Upper lobe of right lung (tissue), 1 donor: ENCODE measurements at regions not wholly inside any gene's neighbourhood (a gene's known extent, or its start where the extent isn't known, plus 50 kb on each side); places are given as distances from the start of the nearest gene placed in this dataset.
"Not testable (repeated sequence)": the region's sequence is repeated elsewhere in the genome, so short reads cannot be mapped to it uniquely, and the experiment has no call there.

Experiments used
- ATAC-seq: fragments of 200-7000 bp; cut with Tn5 transposase; one replicate; pipeline ENCODE4 v1.9.1; 2020; ENCODE audit warnings: mild to moderate bottlenecking, moderate library complexity
- DNase-seq: peaks from one replicate; pipeline ENCODE4 v3.0.0-alpha.2; 2020
- H3K27ac ChIP-seq: fragments of 200-600 bp; one replicate; pipeline ENCODE4 v1.8.0; 2022
- H3K27me3 ChIP-seq: fragments of 200-600 bp; one replicate; pipeline ENCODE4 v1.8.0; 2022; ENCODE audit warnings: mild to moderate bottlenecking
- H3K36me3 ChIP-seq: fragments of 200-600 bp; one replicate; pipeline ENCODE4 v1.8.0; 2022
- H3K4me1 ChIP-seq: fragments of 200-600 bp; one replicate; pipeline ENCODE4 v1.8.0; 2022
- H3K4me3 ChIP-seq: fragments of 200-600 bp; one replicate; pipeline ENCODE4 v1.8.0; 2022; ENCODE audit warnings: mild to moderate bottlenecking
- H3K9me3 ChIP-seq: fragments of 200-600 bp; one replicate; pipeline ENCODE4 v1.8.0; 2022
- CTCF ChIP-seq: fragments of 200-600 bp; IDR thresholded peaks from one replicate; pipeline ENCODE4 v1.8.0; 2022; ENCODE audit warnings: antibody characterized with exemption
- intact Hi-C: fragments of 100-400 bp; cut with DNase I; formaldehyde crosslinking; loops from one replicate; pipeline ENCODE4 v1.11.0; 2022
- donor health status: DM: no; HTN: yes; CAD: no; lungs with severe emphysema.

- ATAC-seq (no peak), DNase-seq (no peak)
- Histone ChIP-seq H3K36me3 (no peaks in the 10 kb centered on the region), H3K4me1 (no peaks in the 10 kb centered on the region), H3K4me3 (no peak overlapping the region), H3K9me3 (no peaks in the 10 kb centered on the region), H3K27ac (no peak overlapping the region), H3K27me3 (no peaks in the 10 kb centered on the region)
- intact Hi-C loops = no loop called here
- no peak for TF ChIP-seq CTCF
These were observed 272.8 kb downstream of the OLFM4 start for GRCh38 chr13:53301449-53301848.

DNA sequence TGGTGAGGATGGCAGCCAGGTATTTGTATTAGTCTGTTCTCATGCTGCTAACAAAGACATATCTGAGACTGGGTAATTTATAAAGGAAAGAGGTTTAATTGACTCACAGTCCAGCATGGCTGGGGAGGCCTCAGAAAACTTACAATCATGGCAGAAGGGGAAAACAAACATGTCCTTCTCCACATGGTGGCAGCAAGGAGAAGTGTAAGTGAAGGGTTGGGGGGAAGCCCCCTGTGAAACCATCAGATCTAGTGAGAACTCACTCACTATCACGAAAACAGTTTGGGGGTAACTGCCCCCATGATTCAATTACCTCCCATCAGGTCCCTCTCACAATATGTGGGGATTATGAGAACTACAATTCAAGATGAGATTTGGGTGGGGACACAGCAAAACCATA is 276.8 kb downstream of the OLFM4 start:
- DNase-seq, H3K4me1 ChIP-seq, H3K9me3 ChIP-seq, H3K27me3 ChIP-seq, ATAC-seq, H3K27ac ChIP-seq, H3K4me3 ChIP-seq, H3K36me3 ChIP-seq, intact Hi-C loops: not testable (repeated sequence)

- Histone ChIP-seq H3K27ac (no peak overlapping the region), H3K9me3 (no peaks in the 10 kb centered on the region), H3K27me3 (no peaks in the 10 kb centered on the region), H3K4me1 (no peaks in the 10 kb centered on the region), H3K4me3 (no peak overlapping the region), H3K36me3 (no peaks in the 10 kb centered on the region)
- ATAC-seq (no peak), DNase-seq (no peak)
- TF ChIP-seq CTCF = no peak
- intact Hi-C loops = no loop called here
These were observed 282.2 kb downstream of the OLFM4 start for GRCh38 chr13:53310786-53311185.

DNA sequence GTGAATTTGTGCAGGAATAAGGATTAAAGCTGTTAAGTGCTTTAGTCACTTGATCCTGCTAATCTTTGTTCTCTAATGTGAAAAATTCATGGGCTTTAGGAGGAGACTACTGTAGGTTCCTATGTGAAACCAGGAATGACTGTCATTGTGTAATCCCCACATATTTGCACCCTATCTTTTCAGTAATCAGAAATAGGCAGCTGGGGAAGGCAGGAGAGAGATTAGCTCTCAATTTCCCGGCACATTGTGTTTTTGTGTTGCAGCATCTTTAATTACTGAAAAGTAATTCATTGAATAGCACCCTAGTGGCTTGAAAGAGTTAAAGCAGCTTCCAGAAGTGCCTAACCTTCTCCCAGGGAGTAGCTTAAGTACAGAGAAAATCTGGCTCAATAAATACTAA is 282.9 kb downstream of the OLFM4 start:
- no peak for TF ChIP-seq CTCF
- Histone ChIP-seq H3K4me3 (no peak overlapping the region), H3K36me3 (no peaks in the 10 kb centered on the region), H3K9me3 (no peaks in the 10 kb centered on the region), H3K27me3 (no peaks in the 10 kb centered on the region), H3K27ac (no peak overlapping the region), H3K4me1 (no peaks in the 10 kb centered on the region)
- intact Hi-C loops = no loop called here
- ATAC-seq (no peak), DNase-seq (no peak)

DNA sequence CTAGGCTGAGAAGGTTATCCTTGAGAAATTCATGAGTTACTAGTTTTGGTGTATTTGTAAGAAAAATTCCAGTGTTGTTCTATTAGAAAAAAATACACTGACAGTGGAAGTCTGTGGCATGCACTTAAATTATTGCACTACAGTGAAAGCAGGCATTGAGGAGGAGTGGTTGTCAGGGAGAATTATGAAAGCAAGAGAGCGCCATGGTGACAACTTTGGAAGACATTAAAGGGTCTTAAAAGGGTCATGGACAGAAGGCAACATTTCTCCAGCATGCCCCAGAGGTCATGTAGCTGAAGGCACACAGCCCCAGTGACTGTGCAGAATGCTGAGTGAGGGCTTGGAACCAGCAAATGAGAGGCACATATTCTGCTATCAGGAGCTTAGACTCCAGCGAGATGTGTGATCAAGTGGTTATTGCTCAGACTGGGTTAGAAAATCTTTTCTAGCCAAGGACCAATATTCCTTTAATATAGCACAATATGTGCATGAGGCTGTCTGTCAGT is 292.7 kb downstream of the OLFM4 start:
- Histone ChIP-seq H3K27ac (no peak overlapping the region), H3K4me1 (no peaks in the 10 kb centered on the region), H3K4me3 (no peak overlapping the region), H3K27me3 (no peaks in the 10 kb centered on the region), H3K36me3 (no peaks in the 10 kb centered on the region), H3K9me3 (no peaks in the 10 kb centered on the region)
- no peak for TF ChIP-seq CTCF
- DNase-seq = no peak
- intact Hi-C loops = no loop called here
- no peak for ATAC-seq

DNA sequence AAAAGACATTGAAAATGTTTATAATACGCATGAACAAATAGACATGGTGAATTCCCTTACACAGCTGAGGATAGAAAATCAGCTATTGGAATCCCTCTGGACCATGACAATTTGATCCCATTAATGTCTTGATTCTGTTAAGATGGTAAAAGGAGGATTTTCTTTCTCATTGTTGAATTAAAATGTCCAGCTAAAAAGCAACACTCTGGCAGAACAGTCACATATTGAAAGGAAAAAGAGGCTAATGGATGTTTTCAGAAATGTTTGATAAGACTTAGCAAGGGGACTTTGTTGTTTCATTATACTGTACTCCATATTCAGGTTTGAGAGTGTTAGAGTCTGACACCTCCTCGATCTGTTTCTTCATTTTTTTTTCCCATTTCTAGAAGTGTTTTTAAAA is 296.0 kb downstream of the OLFM4 start:
- Histone ChIP-seq H3K27ac (no peak overlapping the region), H3K9me3 (no peaks in the 10 kb centered on the region), H3K4me1 (no peaks in the 10 kb centered on the region), H3K36me3 (no peaks in the 10 kb centered on the region), H3K27me3 (no peaks in the 10 kb centered on the region), H3K4me3 (no peak overlapping the region)
- intact Hi-C loops = no loop called here
- no peak for TF ChIP-seq CTCF
- DNase-seq = no peak
- no peak for ATAC-seq
